CD4-positive, alpha-beta T cell (primary cell): ENCODE measurements at regions not wholly inside any gene's neighbourhood (a gene's known extent, or its start where the extent isn't known, plus 50 kb on each side); places are given as distances from the start of the nearest gene placed in this dataset.

Experiments used
- ATAC-seq: fragments of 200-7000 bp; cut with Tn5 transposase; one replicate; pipeline ENCODE4 v1.10.0; 2022; ENCODE audit warnings: mild to moderate bottlenecking; ENCODE audit not compliant: poor library complexity
- CTCF ChIA-PET: fragments of 350-600 bp; sonication (Branson Sonifier 250); formaldehyde crosslinking; loops from one replicate; lab custom pipeline; 2021; ENCODE audit warnings: antibody characterized with exemption, inconsistent platforms; lab: Charles Lee
- POLR2A ChIA-PET: fragments of 350-600 bp; sonication (Branson Sonifier 250); formaldehyde crosslinking; loops from one replicate; lab custom pipeline; 2021; ENCODE audit warnings: antibody characterized with exemption, inconsistent platforms; lab: Charles Lee
- DNase-seq, 14 experiments: peaks; one replicate each; pipeline ENCODE4 v3.0.0-alpha.2; 2013 to 2020; ENCODE audit warnings: mixed read lengths in 2 of 14
- H3K27ac ChIP-seq, 2 donors: one replicate each; pipeline versions ENCODE4 v1.5.1 to v1.7.0; 2013; ENCODE audit warnings: low read length in 2 of 2, low read depth in 1 of 2, mild to moderate bottlenecking in 1 of 2
- H3K27me3 ChIP-seq, 2 experiments: 1 replicate in 1 of 2; 2 replicates in 1 of 2; pipeline versions ENCODE4 v1.6.1 to v1.7.0; 2013; ENCODE audit warnings: low read length in 2 of 2, control low read depth in 1 of 2, mild to moderate bottlenecking in 1 of 2, moderate library complexity in 1 of 2; ENCODE audit not compliant: insufficient read depth in 2 of 2, control insufficient read depth in 1 of 2
- H3K36me3 ChIP-seq: one replicate; pipeline ENCODE4 v1.6.1; 2013; ENCODE audit warnings: low read length, control low read depth; ENCODE audit not compliant: insufficient read depth
- H3K4me1 ChIP-seq: one replicate; pipeline ENCODE4 v1.6.1; 2013; ENCODE audit warnings: low read length, control low read depth; ENCODE audit not compliant: insufficient read depth
- H3K4me3 ChIP-seq: one replicate; pipeline ENCODE4 v1.5.1; 2013; ENCODE audit warnings: mild to moderate bottlenecking, low read length, moderate library complexity
- H3K9me3 ChIP-seq, 2 experiments: 1 replicate in 1 of 2; 2 replicates in 1 of 2; pipeline versions ENCODE4 v1.6.1 to v1.7.0; 2013; ENCODE audit warnings: low read length in 2 of 2, mild to moderate bottlenecking in 2 of 2, control low read depth in 1 of 2, moderate library complexity in 1 of 2; ENCODE audit not compliant: control insufficient read depth in 1 of 2, insufficient read depth in 1 of 2
- H3K27ac Mint-ChIP-seq: one replicate; pipeline ENCODE4 v1.8.0; 2020; ENCODE audit warnings: mixed read lengths
- H3K27me3 Mint-ChIP-seq: one replicate; pipeline ENCODE4 v1.8.0; 2021; ENCODE audit warnings: mixed read lengths
- H3K36me3 Mint-ChIP-seq: one replicate; pipeline ENCODE4 v1.8.0; 2021; ENCODE audit warnings: low read depth, mixed read lengths
- H3K4me1 Mint-ChIP-seq: one replicate; pipeline ENCODE4 v1.8.0; 2021; ENCODE audit warnings: low read depth, mixed read lengths
- H3K4me3 Mint-ChIP-seq: one replicate; pipeline ENCODE4 v1.8.0; 2020; ENCODE audit warnings: mild to moderate bottlenecking, mixed read lengths
- H3K9me3 Mint-ChIP-seq: one replicate; pipeline ENCODE4 v1.8.0; 2020; ENCODE audit warnings: mixed read lengths
- CTCF ChIP-seq: fragments of 200-600 bp; IDR thresholded peaks from one replicate; pipeline ENCODE4 v1.8.0; 2022; ENCODE audit warnings: antibody characterized with exemption, mild to moderate bottlenecking
- intact Hi-C, 2 experiments: fragments of 100-400 bp; cut with DNase I in 1 of 2; cut with micrococcal nuclease in 1 of 2; formaldehyde crosslinking; loops; one replicate each; pipeline versions ENCODE4 v1.15.1 to v1.9.0; 2023 to 2025; cut with DNase I, micrococcal nuclease

GRCh38 chr3:63764511-63764910, 54.6 kb upstream of the C3orf49 start:
- Mint-ChIP-seq H3K4me1 (no peaks in the 10 kb centered on the region), H3K9me3 (no peaks in the 10 kb centered on the region), H3K4me3 (no peak overlapping the region), H3K27ac (no peak overlapping the region), H3K27me3 (peaks cover 17% of the 10 kb centered on the region), H3K36me3 (no peaks in the 10 kb centered on the region)
- no peak overlapping the region for H3K4me3 ChIP-seq
- CTCF ChIA-PET = no interaction called here
- no peak for TF ChIP-seq CTCF
- ATAC-seq = no peak
- intact Hi-C loops = no loop called here
- no peak overlapping the region for H3K27ac ChIP-seq
- H3K4me1 ChIP-seq = no peaks in the 10 kb centered on the region
- H3K9me3 ChIP-seq = no peaks in the 10 kb centered on the region
- no peaks in the 10 kb centered on the region for H3K36me3 ChIP-seq
- no peaks in the 10 kb centered on the region for H3K27me3 ChIP-seq
- POLR2A ChIA-PET = no interaction called here
- no peak for DNase-seq

GRCh38 chr3:63766261-63766660, 52.8 kb upstream of the C3orf49 start:
- Mint-ChIP-seq H3K27ac (no peak overlapping the region), H3K27me3 (peaks cover 24% of the 10 kb centered on the region), H3K9me3 (peaks cover 5% of the 10 kb centered on the region), H3K4me3 (no peak overlapping the region), H3K4me1 (no peaks in the 10 kb centered on the region), H3K36me3 (no peaks in the 10 kb centered on the region)
- no peak overlapping the region for H3K27ac ChIP-seq
- H3K9me3 ChIP-seq = no peaks in the 10 kb centered on the region
- no peaks in the 10 kb centered on the region for H3K4me1 ChIP-seq
- no peak for DNase-seq
- H3K27me3 ChIP-seq = no peaks in the 10 kb centered on the region
- no peak overlapping the region for H3K4me3 ChIP-seq
- TF ChIP-seq CTCF = no peak
- H3K36me3 ChIP-seq = no peaks in the 10 kb centered on the region
- CTCF ChIA-PET = no interaction called here
- no peak for ATAC-seq
- POLR2A ChIA-PET = no interaction called here
- intact Hi-C loops = no loop called here

GRCh38 chr3:63768386-63768785, 50.7 kb upstream of the C3orf49 start:
- Histone ChIP-seq H3K4me3 (no peak overlapping the region), H3K9me3 (no peaks in the 10 kb centered on the region), H3K4me1 (no peaks in the 10 kb centered on the region), H3K27ac (no peak overlapping the region), H3K36me3 (no peaks in the 10 kb centered on the region), H3K27me3 (no peaks in the 10 kb centered on the region)
- H3K4me3 Mint-ChIP-seq = no peak overlapping the region
- ATAC-seq = no peak
- DNase-seq = no peak
- POLR2A ChIA-PET = no interaction called here
- intact Hi-C loops = no loop called here
- H3K4me1 Mint-ChIP-seq = no peaks in the 10 kb centered on the region
- H3K9me3 Mint-ChIP-seq = peaks cover 5% of the 10 kb centered on the region
- H3K27ac Mint-ChIP-seq = no peak overlapping the region
- no peak for TF ChIP-seq CTCF
- H3K36me3 Mint-ChIP-seq = no peaks in the 10 kb centered on the region
- CTCF ChIA-PET = no interaction called here
- peaks cover 25% of the 10 kb centered on the region for H3K27me3 Mint-ChIP-seq
